Amygdala (tissue), 56 donors: ENCODE measurements at regions not wholly inside any gene's neighbourhood (a gene's known extent, or its start where the extent isn't known, plus 50 kb on each side); places are given as distances from the start of the nearest gene placed in this dataset.

Experiments
- DNase-seq, 56 donors: peaks; one replicate each; lab custom pipeline; 2025; lab: John Stamatoyannopoulos, UW

DNA sequence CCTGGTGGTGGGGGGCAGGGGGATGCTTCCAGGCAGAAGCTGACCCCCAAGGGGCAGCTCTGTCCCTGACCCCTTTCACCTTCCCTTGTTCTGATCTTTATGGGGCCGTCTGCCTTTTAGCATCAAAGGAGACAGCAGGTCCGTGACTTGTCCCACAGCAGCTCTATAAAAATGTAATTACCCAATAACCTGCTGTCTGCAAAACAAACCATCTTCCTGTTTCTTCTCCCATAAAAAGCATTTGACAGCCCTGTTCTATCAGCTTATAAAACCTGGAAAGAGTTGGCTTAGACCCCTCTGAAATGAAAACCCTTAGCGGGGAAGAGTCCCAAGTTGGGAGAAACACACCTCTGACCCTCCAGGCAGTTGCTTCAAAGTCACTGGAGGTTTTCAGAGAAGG, 416.9 kb downstream of the MED13L start:
- no peak for DNase-seq

DNA sequence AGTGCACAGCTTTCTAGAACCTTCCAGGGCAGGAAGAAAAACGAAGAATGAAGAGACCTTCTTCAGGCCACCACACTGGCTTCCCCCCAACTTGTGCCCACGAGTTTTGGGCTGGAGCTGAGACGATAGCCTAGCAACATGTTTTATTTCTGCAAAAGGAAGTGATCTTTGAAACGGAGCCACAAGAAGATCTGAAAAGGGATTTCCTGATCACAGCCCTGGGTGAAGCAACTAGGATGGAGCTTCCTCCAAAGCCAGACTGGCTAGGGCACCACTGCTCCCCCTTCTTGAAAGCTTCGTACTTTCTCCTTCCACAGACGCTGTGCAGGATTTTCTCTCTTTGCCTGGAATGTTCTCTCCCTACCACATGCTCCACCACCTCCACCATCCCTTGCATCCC, 418.3 kb downstream of the MED13L start:
- DNase-seq: peak in 6 of 56 donors; percentile 6 to 20 (median 13)

DNA sequence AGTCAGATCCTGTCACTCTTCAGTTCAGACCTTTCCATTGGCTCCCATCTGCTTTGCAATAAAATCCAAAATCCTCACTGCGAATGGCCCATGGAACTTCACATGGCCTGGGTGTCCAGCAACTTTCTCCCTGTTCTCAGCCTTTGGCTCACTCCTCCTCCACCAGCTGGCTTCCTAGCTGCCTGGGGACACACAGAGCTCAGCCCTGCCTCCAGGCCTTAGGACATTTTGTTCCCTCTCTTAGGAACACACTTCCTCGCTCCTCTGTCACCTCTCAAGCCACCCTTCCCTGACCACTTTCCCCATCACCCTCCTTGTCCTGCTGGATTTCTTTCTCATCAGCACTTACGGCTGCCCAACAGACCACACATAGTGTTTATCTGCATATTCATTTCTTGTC, 419.6 kb downstream of the MED13L start:
- no peak for DNase-seq

DNA sequence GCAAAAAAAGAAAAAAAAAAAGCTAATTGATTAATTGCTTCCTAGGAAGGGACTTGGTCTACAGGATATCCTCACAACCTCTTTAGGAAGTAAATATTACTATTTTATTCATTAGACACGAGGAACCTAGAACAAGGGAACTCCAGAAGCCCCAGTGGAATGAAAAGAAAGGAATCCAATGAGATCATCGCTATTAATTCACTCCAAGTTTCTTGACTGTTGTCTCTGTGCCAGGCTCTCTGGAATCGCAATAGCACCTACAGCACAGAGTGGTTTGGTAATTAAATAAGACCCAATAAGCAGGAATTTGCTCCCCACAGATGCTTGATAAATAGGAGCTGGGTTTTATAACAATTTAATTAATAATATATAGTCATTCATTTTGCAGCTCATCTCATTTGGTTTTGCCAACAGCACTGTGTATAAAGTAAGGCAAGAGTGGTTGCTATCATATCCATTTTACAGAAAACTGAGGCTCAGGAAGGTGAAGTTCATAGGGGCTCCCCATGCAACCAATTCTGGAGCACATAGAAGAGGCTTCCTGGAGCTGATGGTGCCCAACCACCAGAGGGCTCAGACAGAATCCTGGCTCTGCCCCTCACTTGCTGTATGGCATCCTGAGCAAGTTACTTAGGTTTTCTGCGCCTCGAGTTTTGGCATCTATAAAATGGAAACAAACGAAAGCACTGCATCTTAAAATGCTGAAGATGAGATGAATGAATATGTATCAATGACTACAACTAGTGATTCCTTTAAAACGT, 420.2 kb downstream of the MED13L start:
- DNase-seq: no peak

DNA sequence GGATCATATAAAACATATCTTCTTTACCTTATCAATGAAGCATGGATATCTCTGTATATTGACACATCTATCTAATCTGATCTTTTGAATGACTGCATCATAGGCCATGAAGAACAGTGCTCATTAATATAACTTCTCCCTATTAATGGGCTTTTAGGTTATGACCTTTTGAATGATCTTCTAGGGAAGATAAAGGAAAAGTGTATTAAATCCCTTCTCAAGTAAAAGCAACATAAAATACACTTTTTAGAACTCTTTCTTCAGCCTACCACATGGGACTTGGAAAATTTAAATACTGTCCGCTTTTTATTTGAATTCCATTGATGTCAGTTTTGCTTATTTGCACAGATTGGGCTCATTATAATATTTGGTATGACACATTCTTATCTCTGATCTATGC, 425.4 kb downstream of the MED13L start:
- no peak for DNase-seq

DNA sequence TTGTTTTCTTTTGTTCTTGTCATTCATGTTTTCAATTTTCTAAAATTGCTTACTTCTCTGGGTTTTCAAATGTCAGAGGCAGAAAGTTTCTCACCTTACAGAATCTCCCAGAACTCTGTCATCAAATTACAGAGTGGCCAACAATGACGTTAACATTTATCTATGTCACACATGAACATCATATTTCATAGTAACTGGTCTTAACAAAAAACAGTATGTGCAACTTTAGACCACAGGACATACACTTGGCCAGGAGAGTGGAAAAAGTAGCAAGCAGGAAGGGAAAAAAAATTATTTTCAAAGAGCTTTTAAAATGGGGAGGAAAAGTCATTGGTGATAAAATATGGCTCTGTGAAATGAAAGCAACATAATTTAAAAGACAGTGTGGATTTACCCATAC, 426.5 kb downstream of the MED13L start:
- no peak for DNase-seq

DNA sequence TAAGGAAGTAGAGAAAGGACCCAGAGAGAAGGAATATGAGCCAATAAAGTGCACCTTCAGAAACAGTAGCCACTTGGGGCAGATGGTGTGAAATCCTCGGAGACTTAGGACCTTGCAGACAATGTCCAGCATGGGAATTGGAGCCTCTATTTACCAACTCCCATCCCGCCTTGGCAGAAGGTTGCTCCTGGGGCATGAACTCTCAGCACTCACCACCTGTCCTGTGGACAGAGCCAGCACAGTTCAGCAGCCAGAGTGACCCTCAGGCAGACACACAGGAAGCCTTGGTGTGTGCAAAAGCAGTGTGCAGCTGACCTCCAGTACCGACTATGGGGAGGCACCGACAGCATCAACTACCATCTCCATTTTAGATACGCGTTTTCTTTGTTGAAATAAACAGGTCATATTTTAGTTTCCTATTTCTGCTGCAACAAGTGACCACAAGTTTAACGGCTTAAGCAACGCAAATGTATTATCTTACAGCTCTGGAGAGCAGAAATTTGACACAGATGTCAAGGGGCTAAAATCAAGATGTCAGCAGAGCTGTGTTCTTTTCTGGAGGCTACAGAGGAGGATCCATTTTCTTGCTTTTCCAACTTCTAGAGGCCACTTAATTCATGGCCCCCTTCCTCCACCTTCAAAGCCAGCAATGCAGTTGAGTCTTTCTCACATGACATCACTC, 428.1 kb downstream of the MED13L start:
- no peak for DNase-seq

DNA sequence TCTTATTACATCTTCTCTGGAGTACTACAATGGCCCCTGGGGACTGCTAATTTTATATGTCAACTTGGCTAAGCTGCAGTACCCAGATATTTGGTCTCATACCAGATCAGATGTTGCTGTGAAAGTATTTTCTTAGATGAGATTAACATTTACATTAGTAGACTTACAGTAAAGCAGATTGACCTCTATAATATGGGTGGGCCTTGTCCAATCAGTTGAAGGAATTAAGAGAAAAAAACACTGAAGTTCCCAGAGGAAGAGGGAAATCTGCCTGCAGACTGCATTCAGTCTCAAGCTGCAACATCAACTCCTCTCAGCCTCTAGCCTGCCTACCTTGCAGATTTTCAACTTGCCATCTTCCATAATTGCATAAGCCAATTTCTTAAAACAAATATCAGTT, 430.1 kb downstream of the MED13L start:
- no peak for DNase-seq

DNA sequence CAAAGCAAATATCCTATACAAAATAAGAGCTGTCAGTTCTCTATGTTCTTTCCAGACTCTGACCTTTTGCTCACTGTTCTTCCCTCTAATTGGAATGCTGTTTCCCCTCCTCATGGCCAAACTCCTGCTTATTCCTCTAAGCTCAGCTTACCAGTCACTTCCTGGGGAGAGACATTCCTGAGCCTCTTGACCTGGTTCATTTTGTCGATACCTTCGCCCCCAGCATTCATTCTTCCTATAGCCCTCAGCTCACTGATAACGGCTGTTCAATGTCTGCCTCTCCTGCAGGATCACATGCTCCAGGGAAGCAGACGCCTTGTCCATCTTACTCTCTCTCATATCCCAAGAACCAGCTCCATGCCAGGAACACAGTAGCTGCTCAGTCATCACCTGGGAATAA, 431.0 kb downstream of the MED13L start:
- no peak for DNase-seq

DNA sequence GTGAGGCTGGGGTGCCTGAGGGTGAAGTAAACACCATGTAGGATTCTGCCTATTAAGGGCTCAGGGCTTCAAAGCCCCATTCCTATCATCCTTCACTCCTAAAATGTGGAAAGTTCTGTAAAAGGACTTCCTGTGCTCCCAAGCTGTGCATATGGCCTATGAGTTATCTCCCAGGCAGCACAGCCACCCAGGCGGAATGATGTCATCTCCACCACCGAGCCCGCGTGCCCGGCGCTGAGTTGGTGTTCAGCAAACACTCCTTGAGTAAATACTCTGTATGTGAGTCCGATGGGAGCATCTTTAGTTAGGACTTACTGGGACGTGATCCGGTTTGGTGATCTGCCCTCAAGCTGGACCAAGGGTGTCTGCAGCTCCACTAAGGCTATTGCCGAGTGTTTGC, 437.3 kb downstream of the MED13L start:
- DNase-seq: peak in 1 of 56 donors; percentile 1

DNA sequence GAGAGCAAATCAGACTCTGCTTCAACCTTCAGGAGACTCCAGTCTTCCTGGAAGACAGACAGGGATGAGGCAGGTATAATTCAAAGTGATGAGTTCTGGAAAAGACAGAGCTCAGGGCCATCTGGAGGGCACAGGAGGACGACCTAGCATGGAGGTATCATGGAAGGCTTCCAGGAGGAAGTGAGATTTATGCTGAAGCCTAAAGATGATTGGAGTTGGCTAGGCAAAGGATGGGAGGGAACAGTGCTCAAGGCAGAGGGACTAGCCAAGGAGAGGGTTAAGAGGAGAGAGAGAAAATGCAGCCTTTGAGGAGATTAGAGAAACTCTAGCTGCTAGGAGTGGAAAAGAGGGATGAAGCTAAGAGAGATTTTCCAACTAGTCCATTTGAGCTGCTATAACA, 438.5 kb downstream of the MED13L start:
- no peak for DNase-seq

DNA sequence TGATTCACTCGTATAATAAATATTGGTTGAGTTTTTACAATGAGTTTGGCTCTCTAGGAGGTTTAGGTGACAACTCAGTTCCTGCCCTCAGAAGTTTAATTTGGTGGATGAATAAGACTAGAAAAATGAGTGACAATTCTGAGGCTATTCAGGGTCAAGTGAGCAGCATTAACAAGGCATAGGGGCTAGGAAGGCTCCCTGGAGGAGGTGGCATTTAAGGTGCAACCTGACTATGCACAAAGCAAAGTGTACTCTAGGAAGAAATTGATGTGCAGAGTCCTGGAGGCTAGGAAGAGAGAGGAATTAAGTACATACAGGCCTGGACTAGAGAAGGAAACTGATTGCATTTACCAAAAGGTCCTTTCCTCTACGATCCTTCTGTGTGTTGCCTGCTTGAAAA, 440.3 kb downstream of the MED13L start:
- no peak for DNase-seq

DNA sequence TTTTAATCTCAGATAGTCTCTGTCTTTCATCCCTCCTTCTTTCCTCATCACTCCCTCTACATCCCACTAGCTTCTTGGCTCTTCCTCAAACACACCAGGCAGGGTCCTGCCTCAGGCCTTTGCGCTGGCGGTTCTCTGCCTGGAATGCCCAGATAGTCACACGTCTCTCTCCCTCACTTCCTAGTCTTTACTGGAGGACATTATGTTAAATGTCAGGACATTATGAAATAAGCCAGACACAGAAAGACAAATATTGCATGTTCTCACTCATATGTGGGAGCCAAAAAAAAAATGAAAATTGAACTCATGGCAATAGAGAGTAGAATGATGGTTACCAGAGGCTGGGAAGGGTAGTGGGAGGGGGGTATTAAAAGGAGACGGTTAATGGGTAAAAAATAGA, 442.0 kb downstream of the MED13L start:
- DNase-seq: no peak

DNA sequence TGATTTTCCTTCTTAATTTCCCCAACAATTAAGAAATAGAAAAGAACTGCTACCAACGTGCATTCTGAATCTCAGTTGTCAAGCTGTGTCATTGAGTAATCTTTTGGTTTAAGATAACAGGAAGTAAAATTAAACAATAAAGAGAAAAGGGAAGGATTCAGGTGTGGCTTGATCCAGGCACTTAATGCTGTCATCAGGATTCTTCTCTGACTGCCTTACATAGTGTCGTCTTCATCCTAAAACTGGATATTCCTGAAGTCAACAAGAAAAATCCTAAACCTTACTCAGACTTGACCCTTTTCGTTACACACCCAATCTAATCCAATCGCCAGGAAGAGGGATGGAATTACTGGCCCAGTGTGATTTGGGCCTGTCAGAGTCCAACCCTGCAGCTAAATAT, 443.8 kb downstream of the MED13L start:
- DNase-seq: no peak

DNA sequence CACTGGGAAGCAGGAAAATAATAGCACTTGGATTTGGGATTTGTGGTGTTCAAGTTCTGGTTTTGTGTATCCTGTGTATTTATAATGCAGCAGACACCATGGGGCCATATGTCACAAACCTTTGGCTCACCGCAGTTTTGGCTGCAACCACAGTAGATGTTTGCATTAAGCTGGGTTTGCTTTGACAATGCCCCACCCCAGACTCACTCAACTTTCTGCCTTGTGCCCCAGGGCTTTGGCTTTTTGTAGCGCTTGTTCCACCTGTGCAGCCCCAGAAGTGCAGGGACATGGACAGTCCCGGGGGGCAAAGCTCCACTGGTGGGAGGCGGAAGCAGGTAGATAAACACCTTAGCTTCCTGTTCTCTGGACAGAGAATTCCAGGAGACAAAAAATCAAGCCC, 446.9 kb downstream of the MED13L start:
- DNase-seq: no peak

DNA sequence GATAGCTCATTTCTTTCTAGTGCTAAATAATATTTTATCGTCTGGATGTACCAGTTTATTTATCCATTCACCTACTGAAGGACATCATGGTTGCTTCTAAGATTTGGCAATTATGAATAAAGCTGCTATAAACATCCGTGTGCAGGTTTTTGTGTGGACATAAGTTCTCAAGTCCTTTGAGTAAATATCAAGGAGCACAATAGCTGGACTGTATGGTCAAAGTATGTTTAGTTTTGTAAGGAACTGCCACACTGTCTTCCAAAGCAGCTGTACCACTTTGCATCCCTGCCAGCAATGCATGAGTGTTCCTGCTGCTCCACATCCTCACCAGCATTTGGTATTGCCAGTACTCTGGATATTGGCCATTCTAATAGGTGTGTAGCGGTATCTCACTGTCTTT, 447.4 kb downstream of the MED13L start:
- no peak for DNase-seq

DNA sequence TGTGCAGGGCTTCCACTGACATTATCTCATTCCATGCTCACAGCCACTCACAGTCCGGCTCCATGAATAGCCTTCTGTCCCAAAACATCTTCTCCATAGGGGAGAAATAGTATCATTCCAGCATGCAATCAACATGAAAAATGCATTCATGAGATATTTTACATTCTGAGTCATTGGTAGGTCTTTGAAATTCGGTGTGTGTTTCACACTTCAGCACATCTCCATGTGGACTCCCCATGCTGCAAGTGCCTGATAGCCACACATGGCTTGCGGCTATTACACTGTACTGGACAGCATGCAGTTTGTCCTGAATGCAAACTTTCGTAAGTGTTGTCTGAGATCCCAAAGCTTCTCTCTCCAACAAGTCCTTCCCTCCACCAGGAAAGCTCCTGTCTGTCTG, 449.3 kb downstream of the MED13L start:
- DNase-seq: no peak

DNA sequence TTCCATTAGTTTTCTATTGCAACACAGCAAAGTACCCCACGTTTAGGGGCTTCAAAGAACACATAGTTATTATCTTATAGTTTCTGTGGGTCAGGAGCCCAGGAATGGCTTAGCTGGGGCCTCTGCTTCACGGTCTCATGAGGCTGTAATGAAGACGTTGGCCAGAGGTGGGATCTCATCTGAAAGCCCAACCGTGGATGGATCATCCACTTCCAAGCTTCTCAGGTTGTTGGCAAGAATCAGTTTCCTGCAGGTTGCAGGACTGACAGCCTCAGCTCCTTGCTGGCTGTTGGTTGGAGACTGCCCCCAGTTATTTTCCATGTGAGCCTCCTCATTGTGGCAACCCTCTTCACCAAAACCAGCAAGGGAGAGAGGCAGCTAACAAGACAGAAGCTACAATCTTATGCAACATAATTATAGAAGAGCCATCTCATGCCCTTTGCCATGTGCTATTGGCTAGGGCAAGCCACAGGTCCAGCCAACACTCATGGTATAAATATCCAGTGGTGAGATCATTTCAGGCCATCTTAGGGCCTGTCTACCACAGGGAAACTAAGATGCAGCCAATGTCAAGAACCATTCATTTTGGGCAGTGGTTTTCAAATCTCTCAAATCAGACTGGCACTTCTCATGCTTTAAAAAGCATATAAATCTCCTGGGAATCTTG, 452.4 kb downstream of the MED13L start:
- no peak for DNase-seq

DNA sequence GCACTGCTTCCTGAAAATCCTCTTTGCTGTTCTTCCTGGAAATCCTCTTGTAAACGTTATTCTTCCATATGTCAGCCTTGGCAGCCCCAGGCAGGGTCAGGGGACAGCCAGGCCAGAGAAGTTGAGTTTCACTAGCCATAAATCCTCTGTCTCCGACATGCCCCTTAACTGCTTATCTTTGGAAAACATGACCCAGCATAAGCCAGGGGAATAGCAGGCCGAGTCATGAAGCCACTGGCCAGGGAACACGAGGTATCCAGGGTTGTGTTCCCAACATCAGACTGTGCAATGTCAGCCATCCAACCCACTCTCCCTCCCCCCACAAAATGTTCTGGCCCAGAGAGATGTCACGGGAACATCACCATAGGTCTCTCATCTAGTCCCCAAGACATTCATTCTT, 453.9 kb downstream of the MED13L start:
- DNase-seq: no peak

DNA sequence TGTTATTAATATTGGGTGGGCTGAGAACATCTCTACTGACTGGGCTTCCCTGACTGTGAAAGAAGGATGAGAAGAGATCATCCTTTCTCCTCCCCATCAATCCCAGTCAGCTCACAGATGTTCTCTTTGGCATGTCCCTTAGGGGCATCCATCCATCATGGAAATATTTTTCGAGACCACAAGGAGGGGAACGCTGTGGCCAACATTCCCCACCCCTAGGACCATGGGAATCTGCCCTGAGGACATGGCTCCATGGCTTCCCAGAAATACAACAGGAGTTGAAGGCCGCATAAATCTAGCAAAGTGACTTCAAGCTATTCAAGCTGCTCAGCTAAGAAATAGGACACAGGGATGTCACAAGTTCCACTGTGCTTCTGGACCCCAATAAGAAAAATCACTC, 456.8 kb downstream of the MED13L start:
- no peak for DNase-seq

DNA sequence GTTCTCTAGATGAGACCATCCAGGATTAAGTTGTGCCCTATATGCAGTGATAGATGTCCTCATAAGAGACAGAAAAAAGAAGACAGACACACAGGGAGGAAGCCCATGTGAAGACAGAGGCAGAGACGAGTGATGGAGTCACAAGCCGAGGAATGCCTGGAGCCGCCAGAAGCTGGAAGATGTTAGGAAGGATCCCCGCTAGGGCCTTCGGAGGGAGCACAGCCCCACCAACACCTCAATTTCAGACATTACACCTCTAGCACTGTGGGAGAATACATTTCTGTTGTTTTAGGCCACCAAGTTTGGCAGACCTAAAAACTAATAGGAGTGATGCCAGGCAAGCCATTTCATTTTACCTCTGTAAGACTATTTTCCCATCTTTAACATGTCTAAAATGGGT, 458.5 kb downstream of the MED13L start:
- DNase-seq: no peak

DNA sequence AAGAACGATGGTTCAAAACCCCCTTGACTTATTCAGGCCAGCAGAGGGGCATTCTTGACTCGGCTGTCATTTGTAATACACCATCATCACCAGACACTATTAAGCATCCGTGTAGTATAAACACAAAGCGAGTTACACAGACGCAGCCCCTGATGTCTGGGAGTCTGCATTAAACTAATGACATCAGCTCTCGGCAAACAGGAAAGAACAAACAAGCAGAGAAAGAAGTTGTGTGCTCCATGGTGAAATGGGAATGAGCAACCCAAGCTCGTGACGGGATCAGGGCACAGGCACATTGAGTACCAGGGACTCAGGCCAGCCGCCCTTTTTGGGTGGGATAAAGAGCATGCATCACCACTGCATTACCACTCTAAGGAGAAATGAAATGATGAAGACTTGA, 460.1 kb downstream of the MED13L start:
- DNase-seq: no peak
